ENCODE measurements at regions not wholly inside any gene's neighbourhood (a gene's known extent, or its start where the extent isn't known, plus 50 kb on each side); places are given as distances from the start of the nearest gene placed in this dataset.

DNA sequence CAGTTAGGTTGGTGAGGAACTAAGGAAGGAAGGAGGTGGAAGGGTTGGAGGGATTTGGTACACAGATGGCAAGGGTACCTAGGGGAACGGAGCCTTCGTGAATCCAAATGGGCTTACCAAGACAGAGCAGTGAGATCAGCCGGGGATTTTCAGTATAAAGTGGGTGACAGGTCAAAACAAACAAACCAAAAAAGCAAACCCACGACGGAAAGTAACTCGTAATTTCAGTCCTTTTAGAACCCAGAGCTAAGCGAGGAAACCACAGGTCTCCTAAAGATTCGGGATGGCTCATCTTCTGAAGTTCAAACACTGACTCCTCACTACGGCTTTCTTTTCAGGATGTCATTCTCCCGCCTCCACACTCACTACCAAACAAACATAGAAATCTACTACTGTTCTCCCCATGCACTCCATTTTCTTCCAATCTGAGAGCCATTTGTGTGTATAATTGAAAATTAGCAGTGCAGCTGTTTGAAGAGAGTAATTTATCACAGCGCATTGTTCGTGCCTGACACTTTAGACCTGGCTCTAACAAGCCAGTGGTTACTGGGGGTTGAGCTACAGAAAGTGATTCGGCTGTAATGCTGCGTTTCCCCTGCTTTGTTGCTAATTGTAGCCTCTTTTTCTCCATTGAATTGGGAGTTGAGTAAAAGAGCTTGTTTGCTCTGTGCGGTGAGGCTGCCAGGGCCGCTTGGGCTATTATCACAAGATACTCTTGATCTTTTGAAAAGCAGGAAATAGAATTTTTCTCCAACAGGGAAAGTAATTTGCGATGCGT is 64.7 kb upstream of the CCDC39 start:
- no peaks in the 10 kb centered on the region for H3K4me1 ChIP-seq (ENCODE audit: control insufficient read depth in 1 of 2, extremely low read depth in 1 of 2, insufficient read depth in 2 of 2, low read length in 2 of 2)
- ATAC-seq (replicated peaks in 1 of 4) = no peak
- H3K27me3 Mint-ChIP-seq = peaks cover 7 to 13% of the 10 kb centered on the region in 2 donors
- POLR2A ChIA-PET = no interaction called here
- H3K4me3 Mint-ChIP-seq = no peak overlapping the region
- DNase-seq = no peak
- H3K36me3 ChIP-seq (ENCODE audit: control insufficient read depth in 2 of 2, extremely low read depth in 1 of 2, insufficient read depth in 1 of 2, low read length in 1 of 2) = no peaks in the 10 kb centered on the region
- H3K4me3 ChIP-seq (ENCODE audit: control insufficient read depth in 1 of 2, extremely low read depth in 1 of 2, low read length in 1 of 2) = no peak overlapping the region
- 76% methylated on average over 3 of the region's 18 CpGs for WGBS (ENCODE audit: insufficient coverage)
- peaks cover 0 to 2% of the 10 kb centered on the region in 2 experiments for H3K27me3 ChIP-seq (replicated peaks in 1 of 2; ENCODE audit: control insufficient read depth in 2 of 2, extremely low read depth in 1 of 2, insufficient read depth in 2 of 2, low read length in 1 of 2)
- H3K27ac Mint-ChIP-seq = no peak overlapping the region
- no peaks in the 10 kb centered on the region for H3K4me1 Mint-ChIP-seq
- no peaks in the 10 kb centered on the region for H3K9me3 Mint-ChIP-seq
- H3K9me3 ChIP-seq = no peaks in the 10 kb centered on the region
- CTCF ChIA-PET = no interaction called here
- H3K27ac ChIP-seq (ENCODE audit: low read length) = no peak overlapping the region
- H3K36me3 Mint-ChIP-seq = no peaks in the 10 kb centered on the region

DNA sequence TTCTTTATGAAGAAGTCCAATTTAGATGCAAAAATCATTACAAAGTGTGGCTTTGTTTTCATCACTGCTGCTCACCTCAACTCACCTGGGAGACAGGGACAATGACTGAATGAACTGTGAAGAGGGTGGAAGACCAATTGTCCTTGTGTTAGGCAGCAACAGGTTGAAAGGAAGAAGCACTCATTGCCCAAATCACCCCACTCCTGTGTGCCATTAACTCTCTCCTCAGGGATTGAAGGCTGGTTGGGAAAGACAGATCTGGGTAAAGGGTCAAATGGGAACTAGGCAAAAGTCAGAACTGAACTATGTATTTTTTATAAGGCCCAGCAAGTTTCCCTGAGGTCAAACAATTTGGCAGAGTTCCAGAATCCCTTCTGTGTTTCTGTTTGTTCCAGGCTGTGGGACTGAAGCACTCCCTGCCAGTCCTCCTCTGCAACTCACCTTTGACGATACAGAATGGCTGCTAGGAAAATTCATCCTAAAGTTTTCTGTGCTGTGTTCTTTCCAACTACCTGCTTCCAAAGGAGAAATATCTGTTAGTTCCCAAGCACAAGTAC is 68.6 kb upstream of the CCDC39 start:
- Histone ChIP-seq H3K4me3 (ENCODE audit: control insufficient read depth in 1 of 2, extremely low read depth in 1 of 2, low read length in 1 of 2) (no peak overlapping the region), H3K27ac (ENCODE audit: low read length) (no peak overlapping the region), H3K9me3 (no peaks in the 10 kb centered on the region), H3K36me3 (ENCODE audit: control insufficient read depth in 2 of 2, extremely low read depth in 1 of 2, insufficient read depth in 1 of 2, low read length in 1 of 2) (no peaks in the 10 kb centered on the region), H3K27me3 (replicated peaks in 1 of 2; ENCODE audit: control insufficient read depth in 2 of 2, extremely low read depth in 1 of 2, insufficient read depth in 2 of 2, low read length in 1 of 2) (peaks cover 0 to 2% of the 10 kb centered on the region in 2 experiments), H3K4me1 (ENCODE audit: control insufficient read depth in 1 of 2, extremely low read depth in 1 of 2, insufficient read depth in 2 of 2, low read length in 2 of 2) (no peaks in the 10 kb centered on the region)
- POLR2A ChIA-PET = no interaction called here
- CTCF ChIA-PET = no interaction called here
- Mint-ChIP-seq H3K4me3 (no peak overlapping the region), H3K36me3 (no peaks in the 10 kb centered on the region), H3K4me1 (no peaks in the 10 kb centered on the region), H3K27ac (no peak overlapping the region), H3K27me3 (peaks cover 4 to 11% of the 10 kb centered on the region in 2 donors), H3K9me3 (no peaks in the 10 kb centered on the region)
- ATAC-seq (replicated peaks in 1 of 4) (no peak), DNase-seq (no peak)
- 57% methylated on average over 1 of the region's 1 CpG for WGBS (ENCODE audit: insufficient coverage)

DNA sequence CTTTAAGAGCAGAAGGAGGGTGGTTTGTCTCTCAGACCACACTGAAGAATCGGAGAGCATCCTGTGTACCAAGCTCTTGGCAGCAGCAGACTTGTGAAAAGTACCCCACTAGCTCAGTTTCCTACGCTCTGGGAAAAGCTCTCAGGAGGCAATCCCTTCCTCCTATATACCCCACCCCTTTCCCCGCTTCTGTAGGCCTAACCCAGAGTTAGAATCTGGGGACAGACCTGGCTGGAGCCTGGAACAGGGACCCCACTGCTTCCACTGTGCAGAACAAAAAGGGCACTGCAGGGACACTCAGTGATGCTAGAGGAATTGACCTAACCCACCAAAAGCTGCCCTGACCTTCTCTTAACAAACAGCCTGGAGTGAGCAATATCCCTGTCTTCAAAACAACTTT is 70.0 kb upstream of the CCDC39 start:
- Mint-ChIP-seq H3K27me3 (peaks cover 3 to 4% of the 10 kb centered on the region in 2 donors), H3K27ac (no peak overlapping the region), H3K9me3 (no peaks in the 10 kb centered on the region), H3K4me3 (no peak overlapping the region), H3K4me1 (no peaks in the 10 kb centered on the region), H3K36me3 (no peaks in the 10 kb centered on the region)
- ATAC-seq (replicated peaks in 1 of 4) = no peak
- ChIA-PET POLR2A (no interaction called here), CTCF (no interaction called here)
- Histone ChIP-seq H3K4me1 (ENCODE audit: control insufficient read depth in 1 of 2, extremely low read depth in 1 of 2, insufficient read depth in 2 of 2, low read length in 2 of 2) (no peaks in the 10 kb centered on the region), H3K36me3 (ENCODE audit: control insufficient read depth in 2 of 2, extremely low read depth in 1 of 2, insufficient read depth in 1 of 2, low read length in 1 of 2) (no peaks in the 10 kb centered on the region), H3K9me3 (no peaks in the 10 kb centered on the region), H3K4me3 (ENCODE audit: control insufficient read depth in 1 of 2, extremely low read depth in 1 of 2, low read length in 1 of 2) (no peak overlapping the region), H3K27me3 (replicated peaks in 1 of 2; ENCODE audit: control insufficient read depth in 2 of 2, extremely low read depth in 1 of 2, insufficient read depth in 2 of 2, low read length in 1 of 2) (no peaks in the 10 kb centered on the region), H3K27ac (ENCODE audit: low read length) (no peak overlapping the region)
- no peak for DNase-seq
- WGBS (ENCODE audit: insufficient coverage) = 80% methylated on average over 1 of the region's 3 CpGs

DNA sequence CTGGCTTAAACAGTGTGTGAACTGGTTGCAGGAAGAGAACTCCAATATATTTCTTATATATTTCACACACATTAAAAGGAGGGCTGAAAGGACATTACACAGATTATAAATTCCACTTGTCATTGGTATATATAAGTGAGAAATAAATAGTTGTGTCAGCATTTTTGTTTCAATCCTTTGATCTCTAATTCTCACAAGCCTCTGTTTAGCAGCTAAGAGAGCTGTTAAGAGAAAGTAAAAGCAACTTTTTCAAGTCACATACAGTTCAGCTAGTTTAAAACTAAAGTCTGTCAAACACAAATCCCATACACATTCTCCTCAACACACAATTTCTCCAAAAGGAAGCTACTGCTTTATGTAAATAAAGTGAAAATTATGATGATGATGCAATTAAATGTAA is 70.5 kb upstream of the CCDC39 start:
- no peak for ATAC-seq (replicated peaks in 1 of 4)
- H3K9me3 ChIP-seq = no peaks in the 10 kb centered on the region
- Mint-ChIP-seq H3K27ac (no peak overlapping the region), H3K27me3 (peaks cover 3 to 4% of the 10 kb centered on the region in 2 donors), H3K4me1 (no peaks in the 10 kb centered on the region), H3K4me3 (no peak overlapping the region), H3K9me3 (no peaks in the 10 kb centered on the region), H3K36me3 (no peaks in the 10 kb centered on the region)
- H3K27me3 ChIP-seq (replicated peaks in 1 of 2; ENCODE audit: control insufficient read depth in 2 of 2, extremely low read depth in 1 of 2, insufficient read depth in 2 of 2, low read length in 1 of 2) = no peaks in the 10 kb centered on the region
- H3K4me1 ChIP-seq (ENCODE audit: control insufficient read depth in 1 of 2, extremely low read depth in 1 of 2, insufficient read depth in 2 of 2, low read length in 2 of 2) = no peaks in the 10 kb centered on the region
- H3K36me3 ChIP-seq (ENCODE audit: control insufficient read depth in 2 of 2, extremely low read depth in 1 of 2, insufficient read depth in 1 of 2, low read length in 1 of 2) = no peaks in the 10 kb centered on the region
- POLR2A ChIA-PET = interaction anchor here in 1 of 2 donors (0.5 to 0.7 kb wide), 2 partner anchors 13 to 305 kb away, joined by 3 read pairs; no protein-coding TSS in a partner anchor
- DNase-seq = no peak
- H3K27ac ChIP-seq (ENCODE audit: low read length) = no peak overlapping the region
- CTCF ChIA-PET = no interaction called here
- no peak overlapping the region for H3K4me3 ChIP-seq (ENCODE audit: control insufficient read depth in 1 of 2, extremely low read depth in 1 of 2, low read length in 1 of 2)

DNA sequence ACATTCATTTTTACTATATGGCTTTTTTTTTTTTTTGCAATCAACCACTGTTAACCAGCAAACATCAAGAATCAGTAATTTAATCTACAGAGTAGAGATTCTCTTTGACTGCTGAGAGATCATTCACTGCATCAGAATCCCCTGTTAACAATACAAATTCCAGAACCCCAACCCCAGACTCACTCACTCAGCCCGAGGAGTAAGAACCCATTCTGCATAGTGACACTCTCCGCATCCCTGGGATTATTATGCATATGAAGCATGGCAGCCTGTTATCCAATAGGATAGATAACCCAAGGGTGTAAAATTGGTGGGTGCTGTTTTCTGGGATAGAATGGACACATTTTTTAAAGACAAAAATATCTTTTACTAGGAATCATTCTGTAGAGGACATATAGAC is 76.3 kb upstream of the CCDC39 start:
- Histone ChIP-seq H3K27me3 (replicated peaks in 1 of 2; ENCODE audit: control insufficient read depth in 2 of 2, extremely low read depth in 1 of 2, insufficient read depth in 2 of 2, low read length in 1 of 2) (peaks cover 0 to 2% of the 10 kb centered on the region in 2 experiments), H3K9me3 (no peaks in the 10 kb centered on the region), H3K4me3 (ENCODE audit: control insufficient read depth in 1 of 2, extremely low read depth in 1 of 2, low read length in 1 of 2) (no peak overlapping the region), H3K36me3 (ENCODE audit: control insufficient read depth in 2 of 2, extremely low read depth in 1 of 2, insufficient read depth in 1 of 2, low read length in 1 of 2) (no peaks in the 10 kb centered on the region), H3K27ac (ENCODE audit: low read length) (no peak overlapping the region), H3K4me1 (ENCODE audit: control insufficient read depth in 1 of 2, extremely low read depth in 1 of 2, insufficient read depth in 2 of 2, low read length in 2 of 2) (no peaks in the 10 kb centered on the region)
- Mint-ChIP-seq H3K27ac (no peak overlapping the region), H3K27me3 (peaks cover 2 to 3% of the 10 kb centered on the region in 2 donors), H3K4me3 (no peak overlapping the region), H3K9me3 (peaks cover 0 to 4% (median 4%) of the 10 kb centered on the region in 3 donors), H3K36me3 (no peaks in the 10 kb centered on the region), H3K4me1 (no peaks in the 10 kb centered on the region)
- WGBS (ENCODE audit: insufficient coverage) = no CpG with 5 or more reads among the region's 2 CpGs
- ChIA-PET POLR2A (no interaction called here), CTCF (no interaction called here)
- no peak for ATAC-seq (replicated peaks in 1 of 4)
- no peak for DNase-seq

DNA sequence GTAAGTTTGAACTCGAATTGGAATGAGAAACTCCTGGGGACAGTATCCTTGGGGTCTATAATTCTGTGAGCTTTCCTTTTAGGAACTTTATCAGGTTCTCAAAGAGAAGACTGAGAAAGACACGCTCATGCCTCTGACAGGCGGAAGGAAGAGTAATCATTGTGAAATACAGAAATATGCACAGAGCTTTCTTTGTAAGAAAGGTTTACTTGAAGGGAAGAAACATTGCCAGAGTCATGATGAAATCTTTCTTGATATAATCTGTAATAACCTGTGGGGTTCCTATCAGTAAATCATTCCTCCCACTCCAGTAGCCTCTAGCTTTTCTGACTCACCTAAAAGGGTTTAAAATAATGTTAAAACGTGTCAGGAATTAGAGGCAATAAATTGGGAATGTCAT is 83.6 kb upstream of the CCDC39 start:
- ChIA-PET CTCF (no interaction called here), POLR2A (interaction anchor here (0.5 to 0.9 kb wide), 2 partner anchors 8 to 13 kb away, joined by 3 to 4 read pairs; no protein-coding TSS in a partner anchor)
- Mint-ChIP-seq H3K9me3 (peaks cover 0 to 4% (median 4%) of the 10 kb centered on the region in 3 donors), H3K36me3 (no peaks in the 10 kb centered on the region), H3K4me3 (no peak overlapping the region), H3K27me3 (no peaks in the 10 kb centered on the region), H3K27ac (no peak overlapping the region), H3K4me1 (no peaks in the 10 kb centered on the region)
- whole genome bisulfite sequencing (ENCODE audit: insufficient coverage) = 36% methylated on average over 2 of the region's 4 CpGs
- no peaks in the 10 kb centered on the region for H3K36me3 ChIP-seq (ENCODE audit: control insufficient read depth in 2 of 2, extremely low read depth in 1 of 2, insufficient read depth in 1 of 2, low read length in 1 of 2)
- no peak overlapping the region for H3K4me3 ChIP-seq (ENCODE audit: control insufficient read depth in 1 of 2, extremely low read depth in 1 of 2, low read length in 1 of 2)
- no peaks in the 10 kb centered on the region for H3K4me1 ChIP-seq (ENCODE audit: control insufficient read depth in 1 of 2, extremely low read depth in 1 of 2, insufficient read depth in 2 of 2, low read length in 2 of 2)
- DNase-seq = no peak
- ATAC-seq (replicated peaks in 1 of 4) = no peak
- no peaks in the 10 kb centered on the region for H3K9me3 ChIP-seq
- no peak overlapping the region for H3K27ac ChIP-seq (ENCODE audit: low read length)
- H3K27me3 ChIP-seq (replicated peaks in 1 of 2; ENCODE audit: control insufficient read depth in 2 of 2, extremely low read depth in 1 of 2, insufficient read depth in 2 of 2, low read length in 1 of 2) = no peaks in the 10 kb centered on the region

Data from T-cell (primary cell).